Uterus (tissue), 3 donors: ENCODE measurements at regions not wholly inside any gene's neighbourhood (a gene's known extent, or its start where the extent isn't known, plus 50 kb on each side); places are given as distances from the start of the nearest gene placed in this dataset.

Source experiments
- DNase-seq, 2 donors: peaks; one replicate each; pipeline ENCODE4 v3.0.0-alpha.2; 2019 to 2020
- H3K27ac ChIP-seq, 2 donors: fragments of 200-600 bp; sonication (generic); 1 replicate in 1 of 2; 2 replicates in 1 of 2; pipeline ENCODE4 v1.5.1; 2016 to 2018
- H3K27me3 ChIP-seq, 2 donors: fragments of 200-600 bp; sonication (generic); one replicate each; pipeline ENCODE4 v1.5.1; 2018 to 2019; ENCODE audit warnings: control low read depth in 1 of 2
- H3K36me3 ChIP-seq, 2 donors: fragments of 200-600 bp; sonication (generic); one replicate each; pipeline ENCODE4 v1.5.1; 2019; ENCODE audit warnings: control low read depth in 1 of 2
- H3K4me1 ChIP-seq, 2 donors: fragments of 200-600 bp; sonication (generic); one replicate each; pipeline ENCODE4 v1.5.1; 2018 to 2019; ENCODE audit warnings: control low read depth in 1 of 2
- H3K4me3 ChIP-seq, 2 donors: fragments of 200-600 bp; sonication (generic); 1 replicate in 1 of 2; 2 replicates in 1 of 2; pipeline ENCODE4 v1.5.1; 2018 to 2019; ENCODE audit warnings: mild to moderate bottlenecking in 1 of 2
- H3K9me3 ChIP-seq, 2 donors: fragments of 200-600 bp; sonication (generic); one replicate each; pipeline ENCODE4 v1.5.1; 2019; ENCODE audit warnings: control low read depth in 1 of 2
- POLR2A ChIP-seq, 2 donors: fragments of 450-650 bp; IDR thresholded peaks; one replicate each; pipeline ENCODE4 v1.6.1; 2016; ENCODE audit warnings: antibody characterized with exemption in 2 of 2, mild to moderate bottlenecking in 1 of 2, moderate library complexity in 1 of 2
- intact Hi-C: fragments of 100-400 bp; cut with DNase I; formaldehyde crosslinking; loops from one replicate; pipeline ENCODE4 v1.15.1; 2023; ENCODE audit warnings: low total_unique reads
- TF ChIP-seq, protein P1 (sequence below), 4 experiments: fragments of 200-600 bp in 2 of 4; fragments of 450-650 bp in 2 of 4; sonication (generic) in 2 of 4; IDR thresholded peaks; one replicate each; pipeline ENCODE4 v1.5.1; 2016 to 2019; ENCODE audit warnings: antibody characterized with exemption in 4 of 4, mild to moderate bottlenecking in 2 of 4, moderate library complexity in 1 of 4
- donor health status: DM: yes; HTN: yes; CAD: no.

DNA sequence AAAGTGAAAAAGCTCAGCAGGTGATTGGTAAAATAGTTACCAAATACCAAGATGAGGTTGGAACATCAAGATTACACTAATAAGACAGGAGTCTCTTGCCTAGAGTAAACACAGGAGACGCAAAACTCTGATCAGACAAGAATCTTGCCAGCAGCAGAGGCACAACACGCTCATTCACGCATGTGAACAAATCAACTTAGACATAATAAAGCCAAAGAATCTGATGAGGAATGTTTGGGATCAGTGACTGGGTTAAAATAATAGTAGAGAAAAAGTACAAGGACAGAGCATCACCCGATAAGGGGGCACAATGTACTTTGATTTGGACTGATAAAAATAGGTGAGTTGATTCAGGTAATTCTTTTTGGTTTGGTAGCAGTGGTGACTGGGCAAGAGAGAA is 159.5 kb upstream of the GRIP1 start:
- no peak for TF ChIP-seq POLR2A (IDR thresholded peaks at IDR 0.05)
- TF ChIP-seq, protein P1, sequence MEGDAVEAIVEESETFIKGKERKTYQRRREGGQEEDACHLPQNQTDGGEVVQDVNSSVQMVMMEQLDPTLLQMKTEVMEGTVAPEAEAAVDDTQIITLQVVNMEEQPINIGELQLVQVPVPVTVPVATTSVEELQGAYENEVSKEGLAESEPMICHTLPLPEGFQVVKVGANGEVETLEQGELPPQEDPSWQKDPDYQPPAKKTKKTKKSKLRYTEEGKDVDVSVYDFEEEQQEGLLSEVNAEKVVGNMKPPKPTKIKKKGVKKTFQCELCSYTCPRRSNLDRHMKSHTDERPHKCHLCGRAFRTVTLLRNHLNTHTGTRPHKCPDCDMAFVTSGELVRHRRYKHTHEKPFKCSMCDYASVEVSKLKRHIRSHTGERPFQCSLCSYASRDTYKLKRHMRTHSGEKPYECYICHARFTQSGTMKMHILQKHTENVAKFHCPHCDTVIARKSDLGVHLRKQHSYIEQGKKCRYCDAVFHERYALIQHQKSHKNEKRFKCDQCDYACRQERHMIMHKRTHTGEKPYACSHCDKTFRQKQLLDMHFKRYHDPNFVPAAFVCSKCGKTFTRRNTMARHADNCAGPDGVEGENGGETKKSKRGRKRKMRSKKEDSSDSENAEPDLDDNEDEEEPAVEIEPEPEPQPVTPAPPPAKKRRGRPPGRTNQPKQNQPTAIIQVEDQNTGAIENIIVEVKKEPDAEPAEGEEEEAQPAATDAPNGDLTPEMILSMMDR (IDR thresholded peaks at IDR 0.05): no peak
- H3K4me1 ChIP-seq: no peaks in the 10 kb centered on the region
- no peak for DNase-seq
- H3K36me3 ChIP-seq: no peaks in the 10 kb centered on the region
- no peaks in the 10 kb centered on the region for H3K9me3 ChIP-seq
- intact Hi-C loops: no loop called here
- no peak overlapping the region for H3K4me3 ChIP-seq
- H3K27me3 ChIP-seq: no peaks in the 10 kb centered on the region
- no peak overlapping the region for H3K27ac ChIP-seq

- intact Hi-C loops: no loop called here
- Histone ChIP-seq H3K9me3 (no peaks in the 10 kb centered on the region), H3K4me3 (no peak overlapping the region), H3K4me1 (no peaks in the 10 kb centered on the region), H3K27ac (no peak overlapping the region), H3K27me3 (no peaks in the 10 kb centered on the region), H3K36me3 (no peaks in the 10 kb centered on the region)
- TF ChIP-seq, protein P1 (IDR thresholded peaks at IDR 0.05): no peak
- no peak for TF ChIP-seq POLR2A (IDR thresholded peaks at IDR 0.05)
- no peak for DNase-seq
Observed at GRCh38 chr12:66848967-66849366, 170.1 kb upstream of the GRIP1 start.

- no peak overlapping the region for H3K27ac ChIP-seq
- TF ChIP-seq POLR2A (IDR thresholded peaks at IDR 0.05): no peak
- TF ChIP-seq, protein P1 (IDR thresholded peaks at IDR 0.05): no peak
- H3K4me3 ChIP-seq: no peak overlapping the region
- no peaks in the 10 kb centered on the region for H3K36me3 ChIP-seq
- H3K27me3 ChIP-seq: no peaks in the 10 kb centered on the region
- no peak for DNase-seq
- no peaks in the 10 kb centered on the region for H3K4me1 ChIP-seq
- intact Hi-C loops: no loop called here
- no peaks in the 10 kb centered on the region for H3K9me3 ChIP-seq
Observed at GRCh38 chr12:66851134-66851533, 172.3 kb upstream of the GRIP1 start.

GRCh38 chr12:66852091-66852490 is 173.2 kb upstream of the GRIP1 start:
- H3K36me3 ChIP-seq: no peaks in the 10 kb centered on the region
- DNase-seq: no peak
- TF ChIP-seq, protein P1 (IDR thresholded peaks at IDR 0.05): no peak
- TF ChIP-seq POLR2A (IDR thresholded peaks at IDR 0.05): no peak
- no peaks in the 10 kb centered on the region for H3K9me3 ChIP-seq
- no peak overlapping the region for H3K4me3 ChIP-seq
- intact Hi-C loops: no loop called here
- no peak overlapping the region for H3K27ac ChIP-seq
- no peaks in the 10 kb centered on the region for H3K27me3 ChIP-seq
- no peaks in the 10 kb centered on the region for H3K4me1 ChIP-seq

DNA sequence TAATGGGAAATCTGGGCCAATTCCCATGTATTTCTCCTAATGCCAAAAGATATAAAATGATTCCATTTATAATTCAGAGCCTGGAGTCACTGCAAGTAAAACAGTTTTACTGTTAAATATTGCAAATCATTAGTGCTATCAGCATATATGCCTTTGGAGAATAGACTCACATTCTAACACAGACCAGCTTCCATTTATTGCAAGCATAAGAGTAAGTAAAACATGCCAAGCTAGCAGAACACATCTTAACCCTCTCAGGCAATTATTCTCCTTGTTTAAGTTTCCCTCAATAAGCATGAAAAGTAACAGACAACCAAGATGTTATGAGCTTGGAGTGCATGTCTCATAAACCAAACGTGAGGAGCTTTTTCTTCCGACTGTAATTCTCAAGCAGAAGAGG is 173.9 kb upstream of the GRIP1 start:
- intact Hi-C loops: no loop called here
- Histone ChIP-seq H3K4me1 (no peaks in the 10 kb centered on the region), H3K4me3 (no peak overlapping the region), H3K36me3 (no peaks in the 10 kb centered on the region), H3K27ac (no peak overlapping the region), H3K9me3 (no peaks in the 10 kb centered on the region), H3K27me3 (no peaks in the 10 kb centered on the region)
- TF ChIP-seq, protein P1 (IDR thresholded peaks at IDR 0.05): no peak
- no peak for TF ChIP-seq POLR2A (IDR thresholded peaks at IDR 0.05)
- no peak for DNase-seq
